Activated CD4-positive, alpha-beta T cell treated with anti-CD3 and anti-CD28 coated beads for 4 hours (primary cell): ENCODE measurements at regions not wholly inside any gene's neighbourhood (a gene's known extent, or its start where the extent isn't known, plus 50 kb on each side); places are given as distances from the start of the nearest gene placed in this dataset.

Source experiments
- DNase-seq, 2 donors: peaks; one replicate each; pipeline ENCODE4 v3.0.0-alpha.2; 2020

DNA sequence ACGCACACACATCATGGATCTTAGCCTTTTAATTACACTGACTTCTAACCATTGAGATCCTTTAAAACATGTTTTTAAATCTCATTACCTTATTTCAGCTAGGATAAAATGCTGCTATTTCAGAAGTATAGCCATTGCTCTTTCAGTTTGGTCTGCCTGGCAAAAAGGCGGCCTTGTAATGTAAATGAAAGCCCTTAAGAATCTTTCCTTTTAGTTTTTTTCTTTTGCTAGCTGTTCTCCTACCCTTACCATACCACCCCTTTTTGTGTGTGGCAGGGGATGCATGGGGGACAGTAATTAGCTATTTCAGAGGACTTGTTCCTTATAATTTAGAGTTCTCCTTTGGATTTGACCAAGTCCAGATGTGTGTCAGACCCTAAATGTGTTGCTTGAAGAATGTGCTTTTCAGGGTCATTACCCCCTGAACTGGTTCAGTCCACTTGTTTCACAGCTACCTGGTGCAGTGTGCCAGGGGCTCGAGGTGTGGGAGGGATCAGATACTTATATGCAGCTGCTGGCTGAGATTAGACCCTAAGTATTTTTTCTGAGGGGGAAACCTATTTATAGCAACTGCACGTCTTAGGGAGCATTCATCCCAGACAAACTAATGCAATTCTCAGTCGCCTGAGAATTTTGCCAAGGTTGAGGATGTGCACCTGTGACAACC lies 986.8 kb downstream of the NLGN4Y start:
- no peak for DNase-seq

DNA sequence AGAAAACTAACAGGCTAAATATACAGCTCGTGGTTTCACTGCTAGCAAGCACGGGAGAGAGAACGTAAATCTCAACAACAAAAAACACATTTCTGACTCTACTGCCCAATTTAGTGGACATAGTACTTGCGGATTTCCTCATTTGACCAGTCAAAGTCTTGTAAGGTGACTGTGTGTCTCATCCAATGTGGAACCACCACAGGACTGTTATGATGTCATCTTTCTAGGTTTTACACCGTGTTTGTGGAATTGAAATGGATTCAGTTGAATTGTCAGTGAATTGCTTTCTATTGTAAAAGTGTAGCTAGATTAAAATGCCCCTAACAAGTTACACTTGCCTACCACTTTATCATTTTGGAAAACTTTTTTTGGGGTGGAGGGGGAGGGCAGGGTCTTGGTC lies 1010.8 kb downstream of the NLGN4Y start:
- no peak for DNase-seq

DNA sequence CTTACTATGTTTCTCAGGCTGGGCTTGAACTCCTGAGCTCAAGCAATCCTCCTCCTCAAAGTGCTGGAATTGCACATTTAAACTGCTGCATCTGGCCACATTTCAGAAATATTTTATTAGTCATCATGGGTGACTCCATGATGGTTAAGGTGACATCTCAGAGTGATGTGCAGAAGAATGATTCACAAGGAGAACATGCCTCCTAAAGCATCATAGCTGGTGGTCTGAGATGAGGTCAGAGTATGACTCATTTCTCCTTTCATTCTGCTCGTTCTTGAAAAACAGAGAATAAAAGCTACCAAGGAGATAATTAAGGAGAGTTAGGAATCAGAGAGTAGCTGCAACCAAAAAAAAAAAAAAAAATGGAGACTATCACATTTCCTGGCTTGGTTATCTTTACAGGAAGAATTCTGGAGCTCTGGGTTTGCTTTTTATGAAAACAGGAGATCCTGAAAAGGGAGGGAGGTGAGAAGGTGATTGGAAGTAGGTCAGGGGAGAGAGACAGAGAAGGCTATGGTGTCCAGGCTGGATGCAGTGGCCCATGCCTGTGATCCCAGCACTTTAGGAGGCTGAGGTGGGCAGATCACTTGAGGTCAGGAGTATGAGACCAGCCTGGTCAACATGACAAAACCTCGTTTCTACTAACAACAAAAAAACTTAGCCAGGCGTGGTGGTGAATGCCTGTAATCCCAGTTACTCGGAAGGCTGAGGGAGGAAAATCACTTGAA lies 1011.6 kb downstream of the NLGN4Y start:
- DNase-seq = no peak

DNA sequence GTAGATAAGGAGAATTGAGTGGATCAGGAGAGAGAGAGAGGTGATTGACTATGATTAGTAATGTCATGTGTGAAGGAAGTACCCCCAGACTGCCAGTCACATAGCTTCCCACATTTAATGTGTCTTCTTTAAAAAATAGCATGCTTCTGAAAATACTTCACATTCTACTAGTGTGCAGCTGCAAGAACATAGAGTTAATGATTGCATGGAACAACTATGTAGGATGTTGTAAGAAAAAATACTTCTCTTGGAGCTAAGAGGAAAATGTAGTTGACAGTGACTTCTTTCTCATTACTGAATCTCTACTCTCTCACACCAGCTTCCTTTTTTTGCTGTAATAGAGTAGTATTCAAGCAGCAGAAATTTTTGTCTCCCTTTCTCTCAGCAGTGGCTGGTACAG lies 1016.2 kb downstream of the NLGN4Y start:
- DNase-seq = no peak

- no peak for DNase-seq
Observed at GRCh38 chrY:15546177-15546754, 1021.9 kb downstream of the NLGN4Y start.

DNA sequence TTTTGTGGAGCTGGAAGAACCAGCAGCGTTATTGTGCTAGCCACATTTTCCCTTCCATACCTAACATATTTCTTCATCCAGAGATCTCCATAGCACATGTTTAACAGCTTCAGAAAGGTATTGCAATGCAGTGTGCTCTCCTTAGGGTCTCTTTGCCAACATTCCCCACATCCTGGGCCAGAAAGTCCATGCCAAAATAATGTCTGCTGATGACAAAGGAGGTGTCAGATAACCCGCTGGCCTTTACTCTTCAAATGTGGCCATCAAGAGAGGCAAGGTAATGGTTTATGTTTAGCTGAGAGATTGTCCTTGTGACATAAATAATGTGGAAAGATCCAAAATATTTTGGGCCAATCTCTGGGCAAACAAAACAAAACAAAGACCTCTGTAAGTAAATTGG lies 1027.7 kb downstream of the NLGN4Y start:
- no peak for DNase-seq

- no peak for DNase-seq
Observed at GRCh38 chrY:15554991-15555390, 1030.7 kb downstream of the NLGN4Y start.

DNA sequence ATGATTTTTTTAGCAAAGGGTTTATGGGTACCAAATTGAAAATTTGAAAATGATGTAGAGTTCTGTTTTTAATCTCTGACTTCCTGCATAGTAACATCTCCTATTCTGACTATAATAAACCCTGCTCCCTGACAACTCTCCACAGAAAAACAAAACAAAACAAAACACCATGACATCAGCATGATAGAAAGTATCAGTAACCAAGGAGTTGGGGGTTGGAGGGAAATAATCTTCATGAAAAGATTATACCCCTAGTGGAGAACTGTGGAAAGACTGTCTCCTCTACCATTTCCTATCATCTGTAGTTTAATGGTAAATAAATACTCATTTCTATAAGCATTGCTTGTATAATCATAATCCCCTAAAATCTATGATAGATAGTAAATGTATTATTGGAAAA lies 1034.8 kb downstream of the NLGN4Y start:
- no peak for DNase-seq

DNA sequence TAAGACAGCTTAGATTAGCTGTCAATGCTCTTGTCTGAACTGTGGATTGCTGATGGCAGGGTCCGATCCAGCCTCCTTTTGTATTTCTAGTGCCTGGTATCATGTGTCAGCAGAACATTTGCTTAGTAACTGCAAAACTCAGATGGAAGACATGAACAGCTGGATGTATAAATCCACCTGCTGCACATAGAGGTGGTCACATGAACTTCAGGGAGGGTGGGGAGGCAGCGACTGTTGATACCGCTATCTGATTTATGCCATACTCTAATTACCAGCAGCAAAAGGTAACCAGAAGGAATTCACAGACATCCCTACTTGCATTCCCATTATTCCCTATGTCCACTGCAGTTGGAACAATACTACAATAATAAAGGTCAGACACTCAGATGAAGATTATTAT lies 1036.5 kb downstream of the NLGN4Y start:
- no peak for DNase-seq

GRCh38 chrY:15561501-15562289 lies 1037.4 kb downstream of the NLGN4Y start:
- DNase-seq = no peak

- DNase-seq = no peak
Observed at GRCh38 chrY:15577886-15578285, 1053.6 kb downstream of the NLGN4Y start.

DNA sequence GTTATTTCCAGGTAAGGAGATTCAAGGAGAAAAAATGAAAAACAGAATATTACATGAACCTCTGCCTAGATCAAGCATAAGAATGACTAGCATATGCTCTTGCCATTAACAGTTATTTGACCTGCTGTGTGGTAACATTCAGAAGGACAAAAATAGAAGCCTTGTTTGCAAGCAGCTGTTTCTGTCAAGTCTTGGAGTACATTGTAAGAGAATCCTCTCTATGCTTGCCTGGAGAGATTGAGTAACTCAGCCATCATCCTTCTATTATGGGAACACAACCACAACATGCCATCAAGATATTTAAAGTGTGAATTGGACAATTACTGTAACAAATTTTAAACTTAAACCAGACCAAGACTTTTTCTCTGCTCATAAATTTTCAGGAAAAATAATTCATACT lies 1054.4 kb downstream of the NLGN4Y start:
- no peak for DNase-seq

DNA sequence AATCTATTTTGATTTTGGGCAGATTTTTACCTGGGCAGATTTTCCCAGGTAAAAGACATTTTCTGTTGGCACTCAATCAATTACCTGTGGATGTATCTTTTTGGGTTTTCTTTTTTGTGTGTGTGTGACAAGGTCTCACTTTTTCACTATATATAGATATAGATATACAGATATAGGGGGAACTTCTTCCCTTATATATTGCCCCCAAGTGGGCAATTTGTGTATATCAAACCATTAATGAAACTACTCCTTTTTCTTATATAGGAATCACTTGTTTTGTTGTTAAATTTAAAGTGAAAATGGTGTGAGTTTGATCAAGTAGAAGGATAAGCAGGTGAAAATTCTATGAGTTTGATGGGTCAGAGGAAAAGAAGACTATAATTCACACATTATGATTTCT lies 1054.9 kb downstream of the NLGN4Y start:
- DNase-seq = no peak

- no peak for DNase-seq
Observed at GRCh38 chrY:15583111-15583510, 1058.8 kb downstream of the NLGN4Y start.

DNA sequence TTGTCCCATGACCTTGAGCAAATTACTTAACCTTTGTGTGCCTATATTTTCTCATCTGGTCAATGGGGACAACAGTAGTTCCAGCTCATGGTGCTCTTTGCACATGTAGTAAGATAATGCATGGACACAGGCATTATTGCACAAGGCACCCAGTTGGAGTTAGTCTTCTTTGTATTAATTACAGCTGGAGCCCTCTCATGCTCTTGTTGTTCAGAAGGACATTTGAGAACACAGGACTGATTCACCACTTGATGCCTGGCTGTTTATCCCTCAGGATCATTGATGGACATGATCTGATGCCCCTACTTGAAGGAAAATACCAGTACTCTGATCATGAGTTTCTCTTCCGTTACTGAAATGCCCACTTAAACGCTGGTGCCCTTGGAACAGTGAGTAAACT lies 1068.6 kb downstream of the NLGN4Y start:
- DNase-seq = no peak

GRCh38 chrY:15593476-15594160 lies 1069.3 kb downstream of the NLGN4Y start:
- no peak for DNase-seq

- DNase-seq = no peak
Observed at GRCh38 chrY:15594179-15594578, 1069.8 kb downstream of the NLGN4Y start.

GRCh38 chrY:15600565-15600964 lies 1076.2 kb downstream of the NLGN4Y start:
- DNase-seq = no peak

- no peak for DNase-seq
Observed at GRCh38 chrY:15624370-15624769, 1100.0 kb downstream of the NLGN4Y start.

DNA sequence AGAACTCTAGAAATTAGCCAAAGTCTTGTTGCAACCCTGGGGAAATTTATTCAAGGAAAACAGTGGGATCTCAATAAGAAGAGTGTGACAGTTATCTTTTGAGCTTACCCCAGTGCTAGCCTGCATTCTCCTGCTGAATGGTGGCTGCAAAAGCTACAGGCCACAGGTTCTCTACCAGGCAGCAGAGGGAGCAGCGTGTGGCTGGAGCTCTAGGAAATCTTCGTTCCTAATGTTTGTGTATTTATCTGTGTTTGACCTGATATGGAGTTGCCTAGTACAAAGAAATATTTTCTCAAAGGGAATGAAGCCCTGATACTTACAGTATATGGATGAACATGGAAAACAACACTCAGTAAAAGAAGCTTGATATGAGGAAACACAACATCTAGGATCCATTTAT lies 1100.6 kb downstream of the NLGN4Y start:
- DNase-seq = no peak

DNA sequence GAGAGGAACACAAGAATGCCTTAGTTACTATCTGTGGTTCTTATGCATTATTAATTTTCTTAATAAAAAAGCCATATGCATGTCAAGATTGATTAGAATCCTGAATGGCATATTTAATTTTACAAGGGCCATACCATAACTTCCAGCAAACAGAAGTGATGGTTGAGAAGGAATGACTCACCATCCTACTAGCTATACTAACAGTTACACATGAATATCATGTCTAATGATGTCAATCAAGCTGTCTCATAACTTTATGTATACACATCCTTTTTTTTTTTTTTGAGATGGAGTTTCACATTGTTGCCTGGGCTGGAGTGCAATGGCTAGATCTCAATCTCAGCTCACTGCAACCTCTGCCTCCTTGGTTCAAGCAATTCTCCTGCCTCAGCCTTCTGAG lies 1123.9 kb downstream of the NLGN4Y start:
- no peak for DNase-seq

- DNase-seq = no peak
Observed at GRCh38 chrY:15650056-15650455, 1125.7 kb downstream of the NLGN4Y start.

GRCh38 chrY:15688531-15688930 lies 1164.2 kb downstream of the NLGN4Y start:
- DNase-seq = no peak
